LNCaP clone FGC (cell line): ENCODE measurements at regions not wholly inside any gene's neighbourhood (a gene's known extent, or its start where the extent isn't known, plus 50 kb on each side); places are given as distances from the start of the nearest gene placed in this dataset.

Experiments
- DNase-seq: peaks from one replicate; pipeline ENCODE4 v3.0.0-alpha.2; 2011; ENCODE audit warnings: low read depth
- H3K4me3 ChIP-seq: 2 replicates; pipeline ENCODE4 v1.5.1; 2011; ENCODE audit warnings: mild to moderate bottlenecking, low read depth, low read length, control low read depth
- CTCF ChIP-seq: IDR thresholded peaks from 2 replicates; pipeline ENCODE4 v1.5.1; 2012; ENCODE audit warnings: mild to moderate bottlenecking; ENCODE audit not compliant: control insufficient read depth, insufficient read depth; ENCODE audit errors: extremely low read depth

- H3K4me3 ChIP-seq = no peak overlapping the region
- DNase-seq = no peak
- TF ChIP-seq CTCF = no peak
These were observed 114.1 kb upstream of the CDIN1 start for GRCh38 chr15:36465304-36465703.

GRCh38 chr15:36468746-36469145 is 110.7 kb upstream of the CDIN1 start:
- no peak overlapping the region for H3K4me3 ChIP-seq
- no peak for DNase-seq
- no peak for TF ChIP-seq CTCF

GRCh38 chr15:36469311-36469966 is 110.0 kb upstream of the CDIN1 start:
- DNase-seq = no peak
- no peak overlapping the region for H3K4me3 ChIP-seq
- TF ChIP-seq CTCF = no peak

- TF ChIP-seq CTCF = no peak
- no peak overlapping the region for H3K4me3 ChIP-seq
- no peak for DNase-seq
These were observed 106.8 kb upstream of the CDIN1 start for GRCh38 chr15:36472672-36473071.

- DNase-seq = no peak
- no peak for TF ChIP-seq CTCF
- no peak overlapping the region for H3K4me3 ChIP-seq
These were observed 100.9 kb upstream of the CDIN1 start for GRCh38 chr15:36478561-36478960.

- no peak overlapping the region for H3K4me3 ChIP-seq
- TF ChIP-seq CTCF = no peak
- DNase-seq = no peak
These were observed 100.1 kb upstream of the CDIN1 start for GRCh38 chr15:36479200-36479896.

GRCh38 chr15:36481156-36481555 is 98.3 kb upstream of the CDIN1 start:
- TF ChIP-seq CTCF = no peak
- no peak overlapping the region for H3K4me3 ChIP-seq
- DNase-seq = no peak
